HT1080 (cell line): ENCODE measurements at regions not wholly inside any gene's neighbourhood (a gene's known extent, or its start where the extent isn't known, plus 50 kb on each side); places are given as distances from the start of the nearest gene placed in this dataset.

Source experiments
- DNase-seq: peaks from one replicate; pipeline ENCODE4 v3.0.0-alpha.2; 2015; ENCODE audit warnings: low read depth

- no peak for DNase-seq
Measured at GRCh38 chr20:48307277-48307676, 520.5 kb downstream of the PREX1 start.

- DNase-seq: no peak
Measured at GRCh38 chr20:48302844-48303542, 517.7 kb upstream of the SULF2 start.

GRCh38 chr20:48302149-48302548 lies 516.9 kb upstream of the SULF2 start:
- DNase-seq: no peak

GRCh38 chr20:48301189-48301588 lies 515.9 kb upstream of the SULF2 start:
- no peak for DNase-seq

- no peak for DNase-seq
Measured at GRCh38 chr20:48300529-48300928, 515.2 kb upstream of the SULF2 start.

- peak; percentile 84 for DNase-seq
Measured at GRCh38 chr20:48298851-48299484, 513.7 kb upstream of the SULF2 start.

GRCh38 chr20:48298433-48298832 lies 513.2 kb upstream of the SULF2 start:
- DNase-seq: no peak

- DNase-seq: no peak
Measured at GRCh38 chr20:48295966-48296421, 510.7 kb upstream of the SULF2 start.

- DNase-seq: peak; percentile 87
Measured at GRCh38 chr20:48295445-48295903, 510.2 kb upstream of the SULF2 start.

GRCh38 chr20:48294942-48295341 lies 509.7 kb upstream of the SULF2 start:
- DNase-seq: no peak

- DNase-seq: peak; percentile 41
Measured at GRCh38 chr20:48294196-48294595, 508.9 kb upstream of the SULF2 start.

- DNase-seq: no peak
Measured at GRCh38 chr20:48293671-48294070, 508.4 kb upstream of the SULF2 start.

- peak; percentile 17 for DNase-seq
Measured at GRCh38 chr20:48292806-48293205, 507.5 kb upstream of the SULF2 start.

- no peak for DNase-seq
Measured at GRCh38 chr20:48291896-48292295, 506.6 kb upstream of the SULF2 start.

- DNase-seq: no peak
Measured at GRCh38 chr20:48288930-48289507, 503.7 kb upstream of the SULF2 start.

GRCh38 chr20:48287552-48288170 lies 502.4 kb upstream of the SULF2 start:
- DNase-seq: no peak

- no peak for DNase-seq
Measured at GRCh38 chr20:48287021-48287494, 501.8 kb upstream of the SULF2 start.

GRCh38 chr20:48286601-48287000 lies 501.3 kb upstream of the SULF2 start:
- no peak for DNase-seq

GRCh38 chr20:48285656-48286055 lies 500.4 kb upstream of the SULF2 start:
- DNase-seq: no peak

- no peak for DNase-seq
Measured at GRCh38 chr20:48284837-48285236, 499.6 kb upstream of the SULF2 start.

GRCh38 chr20:48284315-48284714 lies 499.0 kb upstream of the SULF2 start:
- DNase-seq: no peak
